HG03139 (cell line): ENCODE measurements at regions not wholly inside any gene's neighbourhood (a gene's known extent, or its start where the extent isn't known, plus 50 kb on each side); places are given as distances from the start of the nearest gene placed in this dataset.

Experiments used
- ATAC-seq: cut with Tn5 transposase; IDR thresholded peaks from one replicate; pipeline ENCODE4 v1.9.1; 2021; ENCODE audit not compliant: unreplicated experiment

GRCh38 chr18:75553021-75553420 is 125.5 kb upstream of the SMIM21 start:
- ATAC-seq: no peak

- ATAC-seq: no peak
These were observed 123.6 kb upstream of the SMIM21 start for GRCh38 chr18:75551071-75551470.

GRCh38 chr18:75548353-75548905 is 120.9 kb upstream of the SMIM21 start:
- no peak for ATAC-seq

GRCh38 chr18:75546964-75547363 is 119.5 kb upstream of the SMIM21 start:
- no peak for ATAC-seq

- ATAC-seq: no peak
These were observed 117.7 kb upstream of the SMIM21 start for GRCh38 chr18:75545189-75545588.

GRCh38 chr18:75544496-75544895 is 117.0 kb upstream of the SMIM21 start:
- ATAC-seq: no peak

GRCh38 chr18:75544051-75544481 is 116.6 kb upstream of the SMIM21 start:
- no peak for ATAC-seq

GRCh38 chr18:75538727-75539126 is 111.2 kb upstream of the SMIM21 start:
- ATAC-seq: no peak

GRCh38 chr18:75533950-75534349 is 106.4 kb upstream of the SMIM21 start:
- no peak for ATAC-seq

GRCh38 chr18:75533209-75533608 is 105.7 kb upstream of the SMIM21 start:
- no peak for ATAC-seq

- no peak for ATAC-seq
These were observed 104.5 kb upstream of the SMIM21 start for GRCh38 chr18:75531851-75532459.

- ATAC-seq: no peak
These were observed 103.8 kb upstream of the SMIM21 start for GRCh38 chr18:75531212-75531850.

- ATAC-seq: no peak
These were observed 103.2 kb upstream of the SMIM21 start for GRCh38 chr18:75530566-75531211.

GRCh38 chr18:75530118-75530517 is 102.6 kb upstream of the SMIM21 start:
- ATAC-seq: no peak

GRCh38 chr18:75529394-75529793 is 101.9 kb upstream of the SMIM21 start:
- ATAC-seq: no peak

GRCh38 chr18:75527848-75528685 is 100.6 kb upstream of the SMIM21 start:
- ATAC-seq: no peak

GRCh38 chr18:75526038-75526437 is 98.5 kb upstream of the SMIM21 start:
- no peak for ATAC-seq

- ATAC-seq: no peak
These were observed 97.8 kb upstream of the SMIM21 start for GRCh38 chr18:75525331-75525730.

- no peak for ATAC-seq
These were observed 97.3 kb upstream of the SMIM21 start for GRCh38 chr18:75524841-75525240.

- no peak for ATAC-seq
These were observed 96.7 kb upstream of the SMIM21 start for GRCh38 chr18:75524181-75524580.

GRCh38 chr18:75521816-75522215 is 94.3 kb upstream of the SMIM21 start:
- ATAC-seq: no peak
